ENCODE measurements at regions not wholly inside any gene's neighbourhood (a gene's known extent, or its start where the extent isn't known, plus 50 kb on each side); places are given as distances from the start of the nearest gene placed in this dataset.

DNA sequence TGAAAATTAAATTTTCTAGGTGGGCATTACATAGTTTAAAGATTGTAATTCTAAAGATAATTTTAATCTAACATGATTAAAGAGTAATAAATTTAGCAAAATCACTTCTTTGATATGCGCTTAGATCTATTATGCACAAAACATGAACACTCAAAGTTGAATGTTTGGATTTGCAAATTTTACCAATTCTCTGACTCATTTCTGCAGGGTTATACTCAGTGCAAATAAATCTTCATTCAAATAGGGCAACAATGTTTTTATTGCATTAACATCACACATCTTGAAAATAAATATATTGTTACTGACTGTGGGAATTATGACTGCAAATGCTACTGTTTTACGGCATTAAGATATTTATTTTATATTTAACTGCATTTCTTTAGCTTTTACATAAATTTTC, 110.7 kb downstream of the OGFRL1 start:
- Histone ChIP-seq H3K4me1 (ENCODE audit: control insufficient read depth, insufficient read depth, low read length) (peaks cover 15% of the 10 kb centered on the region), H3K36me3 (ENCODE audit: control insufficient read depth in 2 of 2, insufficient read depth in 1 of 2, low read length in 2 of 2) (peaks cover 0 to 6% of the 10 kb centered on the region in 2 experiments; a peak in 2 of 3 replicates), H3K27ac (ENCODE audit: extremely low read depth, low read depth, low read length) (no peak overlapping the region), H3K9me3 (ENCODE audit: control insufficient read depth, insufficient read depth, low read depth, low read length) (no peaks in the 10 kb centered on the region), H3K4me3 (ENCODE audit: low read depth, low read length) (no peak overlapping the region)
- POLR2A ChIA-PET, result no interaction called here
- TF ChIP-seq OVOL3 (tag by site-specific recombination; IDR thresholded peaks at IDR 0.05) (no peak), KLF1 (tag by site-specific recombination; IDR thresholded peaks at IDR 0.05) (no peak)
- TF ChIP-seq, protein P1, sequence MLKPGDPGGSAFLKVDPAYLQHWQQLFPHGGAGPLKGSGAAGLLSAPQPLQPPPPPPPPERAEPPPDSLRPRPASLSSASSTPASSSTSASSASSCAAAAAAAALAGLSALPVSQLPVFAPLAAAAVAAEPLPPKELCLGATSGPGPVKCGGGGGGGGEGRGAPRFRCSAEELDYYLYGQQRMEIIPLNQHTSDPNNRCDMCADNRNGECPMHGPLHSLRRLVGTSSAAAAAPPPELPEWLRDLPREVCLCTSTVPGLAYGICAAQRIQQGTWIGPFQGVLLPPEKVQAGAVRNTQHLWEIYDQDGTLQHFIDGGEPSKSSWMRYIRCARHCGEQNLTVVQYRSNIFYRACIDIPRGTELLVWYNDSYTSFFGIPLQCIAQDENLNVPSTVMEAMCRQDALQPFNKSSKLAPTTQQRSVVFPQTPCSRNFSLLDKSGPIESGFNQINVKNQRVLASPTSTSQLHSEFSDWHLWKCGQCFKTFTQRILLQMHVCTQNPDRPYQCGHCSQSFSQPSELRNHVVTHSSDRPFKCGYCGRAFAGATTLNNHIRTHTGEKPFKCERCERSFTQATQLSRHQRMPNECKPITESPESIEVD (tag by site-specific recombination; IDR thresholded peaks at IDR 0.05), result peak; percentile 46
- TF ChIP-seq, protein P2, sequence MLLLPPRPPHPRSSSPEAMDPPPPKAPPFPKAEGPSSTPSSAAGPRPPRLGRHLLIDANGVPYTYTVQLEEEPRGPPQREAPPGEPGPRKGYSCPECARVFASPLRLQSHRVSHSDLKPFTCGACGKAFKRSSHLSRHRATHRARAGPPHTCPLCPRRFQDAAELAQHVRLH (tag by site-specific recombination; IDR thresholded peaks at IDR 0.05), result no peak
- CTCF ChIA-PET, result interaction anchor here (1.1 to 2.6 kb wide), 2 partner anchors 9 to 11 kb away, joined by 3 to 6 read pairs; no protein-coding TSS in a partner anchor

DNA sequence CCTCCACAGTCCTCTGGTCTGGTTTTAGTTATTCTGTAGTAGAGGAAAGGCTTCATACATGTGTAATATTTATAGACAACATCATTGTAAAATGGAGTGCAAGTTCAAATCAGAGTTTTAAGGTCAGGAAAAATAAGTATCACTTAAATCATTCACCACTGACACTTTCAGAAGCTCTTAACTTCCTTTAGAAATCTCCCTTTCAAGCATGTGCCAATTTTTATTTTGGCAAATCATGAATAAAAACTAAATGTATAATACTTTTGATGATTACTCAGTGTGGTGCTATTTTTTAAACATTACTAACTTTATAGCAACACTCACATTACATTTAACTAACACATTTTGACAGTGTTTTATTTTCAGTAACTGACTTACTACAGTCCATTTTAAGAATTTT, 112.2 kb downstream of the OGFRL1 start:
- POLR2A ChIA-PET, result no interaction called here
- H3K4me3 ChIP-seq (ENCODE audit: low read depth, low read length), result no peak overlapping the region
- H3K27ac ChIP-seq (ENCODE audit: extremely low read depth, low read depth, low read length), result no peak overlapping the region
- CTCF ChIA-PET, result interaction anchor here (0.7 to 2.6 kb wide), 2 partner anchors 12 to 16 kb away, joined by 3 to 6 read pairs; no protein-coding TSS in a partner anchor
- H3K4me1 ChIP-seq (ENCODE audit: control insufficient read depth, insufficient read depth, low read length), result peaks cover 24% of the 10 kb centered on the region
- H3K36me3 ChIP-seq (ENCODE audit: control insufficient read depth in 2 of 2, insufficient read depth in 1 of 2, low read length in 2 of 2), result peaks cover 0 to 6% of the 10 kb centered on the region in 2 experiments; a peak in 2 of 3 replicates
- TF ChIP-seq, protein P1 (tag by site-specific recombination; IDR thresholded peaks at IDR 0.05), result peak; percentile 7; the same call in 1 of the 2 replicates
- TF ChIP-seq, protein P3, sequence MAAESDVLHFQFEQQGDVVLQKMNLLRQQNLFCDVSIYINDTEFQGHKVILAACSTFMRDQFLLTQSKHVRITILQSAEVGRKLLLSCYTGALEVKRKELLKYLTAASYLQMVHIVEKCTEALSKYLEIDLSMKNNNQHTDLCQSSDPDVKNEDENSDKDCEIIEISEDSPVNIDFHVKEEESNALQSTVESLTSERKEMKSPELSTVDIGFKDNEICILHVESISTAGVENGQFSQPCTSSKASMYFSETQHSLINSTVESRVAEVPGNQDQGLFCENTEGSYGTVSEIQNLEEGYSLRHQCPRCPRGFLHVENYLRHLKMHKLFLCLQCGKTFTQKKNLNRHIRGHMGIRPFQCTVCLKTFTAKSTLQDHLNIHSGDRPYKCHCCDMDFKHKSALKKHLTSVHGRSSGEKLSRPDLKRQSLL (tag by site-specific recombination; IDR thresholded peaks at IDR 0.05), result no peak
- no peaks in the 10 kb centered on the region for H3K9me3 ChIP-seq (ENCODE audit: control insufficient read depth, insufficient read depth, low read depth, low read length)

DNA sequence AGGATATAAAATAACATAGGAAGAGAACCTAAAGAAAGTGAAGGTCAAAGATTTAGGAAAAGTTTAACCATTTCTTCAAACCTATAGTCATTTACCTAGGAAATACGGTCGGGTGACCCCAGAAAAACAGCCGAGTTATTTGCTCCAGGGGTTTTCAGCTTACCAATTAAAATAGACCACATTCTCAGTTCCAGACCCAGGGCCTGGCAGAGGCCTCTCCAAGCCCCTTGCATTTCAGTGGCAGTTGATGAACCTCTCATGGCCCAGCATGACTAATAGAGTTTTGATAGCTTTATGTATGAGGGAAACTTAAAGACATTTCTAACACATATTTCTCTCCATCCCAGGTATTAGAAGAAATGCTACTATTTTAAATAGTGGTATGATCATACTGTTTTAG, 113.5 kb downstream of the OGFRL1 start:
- H3K4me1 ChIP-seq (ENCODE audit: control insufficient read depth, insufficient read depth, low read length), result peaks cover 25% of the 10 kb centered on the region
- CTCF ChIA-PET, result interaction anchor here (1.1 kb wide), 1 partner anchor 107 kb away, joined by 8 read pairs; no protein-coding TSS in a partner anchor
- TF ChIP-seq, protein P4, sequence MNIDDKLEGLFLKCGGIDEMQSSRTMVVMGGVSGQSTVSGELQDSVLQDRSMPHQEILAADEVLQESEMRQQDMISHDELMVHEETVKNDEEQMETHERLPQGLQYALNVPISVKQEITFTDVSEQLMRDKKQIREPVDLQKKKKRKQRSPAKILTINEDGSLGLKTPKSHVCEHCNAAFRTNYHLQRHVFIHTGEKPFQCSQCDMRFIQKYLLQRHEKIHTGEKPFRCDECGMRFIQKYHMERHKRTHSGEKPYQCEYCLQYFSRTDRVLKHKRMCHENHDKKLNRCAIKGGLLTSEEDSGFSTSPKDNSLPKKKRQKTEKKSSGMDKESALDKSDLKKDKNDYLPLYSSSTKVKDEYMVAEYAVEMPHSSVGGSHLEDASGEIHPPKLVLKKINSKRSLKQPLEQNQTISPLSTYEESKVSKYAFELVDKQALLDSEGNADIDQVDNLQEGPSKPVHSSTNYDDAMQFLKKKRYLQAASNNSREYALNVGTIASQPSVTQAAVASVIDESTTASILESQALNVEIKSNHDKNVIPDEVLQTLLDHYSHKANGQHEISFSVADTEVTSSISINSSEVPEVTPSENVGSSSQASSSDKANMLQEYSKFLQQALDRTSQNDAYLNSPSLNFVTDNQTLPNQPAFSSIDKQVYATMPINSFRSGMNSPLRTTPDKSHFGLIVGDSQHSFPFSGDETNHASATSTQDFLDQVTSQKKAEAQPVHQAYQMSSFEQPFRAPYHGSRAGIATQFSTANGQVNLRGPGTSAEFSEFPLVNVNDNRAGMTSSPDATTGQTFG (tag by site-specific recombination; IDR thresholded peaks at IDR 0.05; ENCODE audit: borderline replicate concordance), result no peak
- TF ChIP-seq ZNF544 (tag by site-specific recombination; IDR thresholded peaks at IDR 0.05) (no peak), ZNF624 (tag by site-specific recombination; IDR thresholded peaks at IDR 0.05) (no peak), ZNF138 (tag by site-specific recombination; IDR thresholded peaks at IDR 0.05; ENCODE audit: borderline replicate concordance) (no peak), GFI1B (tag by site-specific recombination; IDR thresholded peaks at IDR 0.05) (no peak), ZNF610 (tag by site-specific recombination; IDR thresholded peaks at IDR 0.05; ENCODE audit: borderline replicate concordance) (no peak), ZNF292 (tag by site-specific recombination; IDR thresholded peaks at IDR 0.05; ENCODE audit: borderline replicate concordance, low read depth) (no peak), ZNF174 (tag by site-specific recombination; IDR thresholded peaks at IDR 0.05) (no peak), ZNF501 (tag by site-specific recombination; IDR thresholded peaks at IDR 0.05) (no peak), ZNF777 (tag by site-specific recombination; IDR thresholded peaks at IDR 0.05; ENCODE audit: borderline replicate concordance) (no peak), ZNF843 (tag by site-specific recombination; IDR thresholded peaks at IDR 0.05) (no peak)
- TF ChIP-seq, protein P5, sequence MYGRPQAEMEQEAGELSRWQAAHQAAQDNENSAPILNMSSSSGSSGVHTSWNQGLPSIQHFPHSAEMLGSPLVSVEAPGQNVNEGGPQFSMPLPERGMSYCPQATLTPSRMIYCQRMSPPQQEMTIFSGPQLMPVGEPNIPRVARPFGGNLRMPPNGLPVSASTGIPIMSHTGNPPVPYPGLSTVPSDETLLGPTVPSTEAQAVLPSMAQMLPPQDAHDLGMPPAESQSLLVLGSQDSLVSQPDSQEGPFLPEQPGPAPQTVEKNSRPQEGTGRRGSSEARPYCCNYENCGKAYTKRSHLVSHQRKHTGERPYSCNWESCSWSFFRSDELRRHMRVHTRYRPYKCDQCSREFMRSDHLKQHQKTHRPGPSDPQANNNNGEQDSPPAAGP (tag by site-specific recombination; IDR thresholded peaks at IDR 0.05), result no peak
- TF ChIP-seq, protein P6, sequence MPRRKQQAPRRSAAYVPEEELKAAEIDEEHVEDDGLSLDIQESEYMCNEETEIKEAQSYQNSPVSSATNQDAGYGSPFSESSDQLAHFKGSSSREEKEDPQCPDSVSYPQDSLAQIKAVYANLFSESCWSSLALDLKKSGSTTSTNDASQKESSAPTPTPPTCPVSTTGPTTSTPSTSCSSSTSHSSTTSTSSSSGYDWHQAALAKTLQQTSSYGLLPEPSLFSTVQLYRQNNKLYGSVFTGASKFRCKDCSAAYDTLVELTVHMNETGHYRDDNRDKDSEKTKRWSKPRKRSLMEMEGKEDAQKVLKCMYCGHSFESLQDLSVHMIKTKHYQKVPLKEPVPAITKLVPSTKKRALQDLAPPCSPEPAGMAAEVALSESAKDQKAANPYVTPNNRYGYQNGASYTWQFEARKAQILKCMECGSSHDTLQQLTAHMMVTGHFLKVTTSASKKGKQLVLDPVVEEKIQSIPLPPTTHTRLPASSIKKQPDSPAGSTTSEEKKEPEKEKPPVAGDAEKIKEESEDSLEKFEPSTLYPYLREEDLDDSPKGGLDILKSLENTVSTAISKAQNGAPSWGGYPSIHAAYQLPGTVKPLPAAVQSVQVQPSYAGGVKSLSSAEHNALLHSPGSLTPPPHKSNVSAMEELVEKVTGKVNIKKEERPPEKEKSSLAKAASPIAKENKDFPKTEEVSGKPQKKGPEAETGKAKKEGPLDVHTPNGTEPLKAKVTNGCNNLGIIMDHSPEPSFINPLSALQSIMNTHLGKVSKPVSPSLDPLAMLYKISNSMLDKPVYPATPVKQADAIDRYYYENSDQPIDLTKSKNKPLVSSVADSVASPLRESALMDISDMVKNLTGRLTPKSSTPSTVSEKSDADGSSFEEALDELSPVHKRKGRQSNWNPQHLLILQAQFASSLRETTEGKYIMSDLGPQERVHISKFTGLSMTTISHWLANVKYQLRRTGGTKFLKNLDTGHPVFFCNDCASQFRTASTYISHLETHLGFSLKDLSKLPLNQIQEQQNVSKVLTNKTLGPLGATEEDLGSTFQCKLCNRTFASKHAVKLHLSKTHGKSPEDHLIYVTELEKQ (tag by site-specific recombination; IDR thresholded peaks at IDR 0.05; ENCODE audit: borderline replicate concordance), result no peak

More for the DNA sequence above, 113.5 kb downstream of the OGFRL1 start:
- Histone ChIP-seq H3K9me3 (ENCODE audit: control insufficient read depth, insufficient read depth, low read depth, low read length) (no peaks in the 10 kb centered on the region), H3K36me3 (ENCODE audit: control insufficient read depth in 2 of 2, insufficient read depth in 1 of 2, low read length in 2 of 2) (peaks cover 0 to 6% of the 10 kb centered on the region in 2 experiments; a peak in 2 of 3 replicates), H3K27ac (ENCODE audit: extremely low read depth, low read depth, low read length) (no peak overlapping the region), H3K4me3 (ENCODE audit: low read depth, low read length) (no peak overlapping the region)
- POLR2A ChIA-PET, result no interaction called here
